Osteoblast (primary cell): ENCODE measurements at regions not wholly inside any gene's neighbourhood (a gene's known extent, or its start where the extent isn't known, plus 50 kb on each side); places are given as distances from the start of the nearest gene placed in this dataset.

ENCODE experiments used
- DNase-seq: peaks from one replicate; pipeline ENCODE4 v3.0.0; 2011; ENCODE audit warnings: low spot score, mixed read lengths; ENCODE audit not compliant: insufficient read length; ENCODE audit errors: missing footprints
- H2AFZ ChIP-seq: 2 replicates; pipeline ENCODE4 v1.6.0; 2011; ENCODE audit warnings: mild to moderate bottlenecking, low read length
- H3K27ac ChIP-seq: 2 replicates; pipeline ENCODE4 v1.5.1; 2011; ENCODE audit warnings: mild to moderate bottlenecking, low read depth, low read length, moderate library complexity
- H3K27me3 ChIP-seq: 2 replicates; pipeline ENCODE4 v1.6.0; 2012; ENCODE audit warnings: mild to moderate bottlenecking, control low read depth, inconsistent platforms, low read length, moderate library complexity; ENCODE audit not compliant: insufficient read depth
- H3K36me3 ChIP-seq: 2 replicates; pipeline ENCODE4 v1.5.1; 2011; ENCODE audit warnings: mild to moderate bottlenecking, low read length, control low read depth, moderate library complexity; ENCODE audit not compliant: insufficient read depth
- H3K4me1 ChIP-seq: 2 replicates; pipeline ENCODE4 v1.5.1; 2011; ENCODE audit warnings: mild to moderate bottlenecking, low read length, control low read depth, moderate library complexity; ENCODE audit not compliant: insufficient read depth
- H3K4me2 ChIP-seq: 2 replicates; pipeline ENCODE4 v1.6.0; 2011; ENCODE audit warnings: mild to moderate bottlenecking, low read length; ENCODE audit not compliant: insufficient read depth
- H3K4me3 ChIP-seq: fragments of 200-600 bp; sonication (generic); 3 replicates; pipeline ENCODE4 v1.5.1; 2012; ENCODE audit warnings: mild to moderate bottlenecking, low read length, inconsistent platforms; ENCODE audit not compliant: insufficient read depth
- H3K79me2 ChIP-seq: 2 replicates; pipeline ENCODE4 v1.6.0; 2012; ENCODE audit warnings: mild to moderate bottlenecking, low read length, control low read depth, inconsistent platforms; ENCODE audit not compliant: insufficient read depth
- H3K9me3 ChIP-seq: 2 replicates; pipeline ENCODE4 v1.5.1; 2011; ENCODE audit warnings: low read depth, low read length, control low read depth
- H4K20me1 ChIP-seq: 2 replicates; pipeline ENCODE4 v1.6.0; 2012; ENCODE audit warnings: mild to moderate bottlenecking, low read length, control low read depth; ENCODE audit not compliant: insufficient read depth
- TF ChIP-seq, protein P1 (sequence below): IDR thresholded peaks from 2 replicates; pipeline ENCODE4 v1.5.1; 2011; ENCODE audit warnings: mild to moderate bottlenecking, low read depth, low read length, moderate library complexity; ENCODE audit errors: extremely low read depth

DNA sequence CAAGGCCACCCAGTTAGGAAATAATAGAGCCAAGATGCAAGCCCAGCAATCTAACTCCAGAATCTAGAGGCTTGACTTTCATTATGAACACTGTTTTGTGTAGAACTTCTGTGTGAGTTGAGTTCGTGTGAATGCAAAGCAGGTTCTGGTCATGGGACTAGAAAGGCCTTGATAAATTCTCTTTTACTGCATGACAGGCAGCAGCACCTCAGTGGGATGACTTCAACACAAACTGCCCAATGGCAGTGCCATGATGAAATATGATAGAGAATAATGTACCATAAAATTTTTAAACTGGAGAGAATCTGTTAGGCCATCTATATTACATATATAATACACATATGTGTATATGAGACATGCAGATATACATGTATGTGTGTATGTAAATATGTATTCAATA, 214.5 kb downstream of the KLF5 start:
- no peak overlapping the region for H3K27ac ChIP-seq

DNA sequence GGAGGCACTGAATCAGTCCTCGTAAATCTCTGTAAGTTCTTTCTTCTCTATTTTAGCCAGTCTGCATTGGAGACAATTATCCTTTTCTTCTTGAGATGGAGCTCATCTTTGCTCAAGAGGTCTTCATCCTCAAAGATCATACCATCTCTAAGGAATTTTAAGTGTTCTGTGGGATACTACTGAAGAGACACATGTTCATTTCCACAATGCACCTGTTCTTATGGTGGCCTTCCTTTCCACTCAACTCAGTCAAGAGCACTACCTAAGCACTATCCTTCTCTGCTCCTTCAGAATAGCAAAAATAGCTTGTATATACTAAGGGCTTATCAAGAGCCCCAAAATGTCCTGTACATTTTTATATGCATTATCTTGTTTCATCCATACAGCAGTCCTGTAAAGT, 214.0 kb downstream of the KLF5 start:
- H3K36me3 ChIP-seq, result no peaks in the 10 kb centered on the region

More for the DNA sequence above, 214.5 kb downstream of the KLF5 start:
- no peak for DNase-seq
- H3K36me3 ChIP-seq, result no peaks in the 10 kb centered on the region
- H3K9me3 ChIP-seq, result no peaks in the 10 kb centered on the region
- H3K79me2 ChIP-seq, result no peaks in the 10 kb centered on the region
- H2AFZ ChIP-seq, result no peak overlapping the region
- no peak overlapping the region for H3K4me2 ChIP-seq
- H3K4me1 ChIP-seq, result no peaks in the 10 kb centered on the region
- H3K27me3 ChIP-seq, result no peaks in the 10 kb centered on the region
- H4K20me1 ChIP-seq, result no peaks in the 10 kb centered on the region
- TF ChIP-seq, protein P1, sequence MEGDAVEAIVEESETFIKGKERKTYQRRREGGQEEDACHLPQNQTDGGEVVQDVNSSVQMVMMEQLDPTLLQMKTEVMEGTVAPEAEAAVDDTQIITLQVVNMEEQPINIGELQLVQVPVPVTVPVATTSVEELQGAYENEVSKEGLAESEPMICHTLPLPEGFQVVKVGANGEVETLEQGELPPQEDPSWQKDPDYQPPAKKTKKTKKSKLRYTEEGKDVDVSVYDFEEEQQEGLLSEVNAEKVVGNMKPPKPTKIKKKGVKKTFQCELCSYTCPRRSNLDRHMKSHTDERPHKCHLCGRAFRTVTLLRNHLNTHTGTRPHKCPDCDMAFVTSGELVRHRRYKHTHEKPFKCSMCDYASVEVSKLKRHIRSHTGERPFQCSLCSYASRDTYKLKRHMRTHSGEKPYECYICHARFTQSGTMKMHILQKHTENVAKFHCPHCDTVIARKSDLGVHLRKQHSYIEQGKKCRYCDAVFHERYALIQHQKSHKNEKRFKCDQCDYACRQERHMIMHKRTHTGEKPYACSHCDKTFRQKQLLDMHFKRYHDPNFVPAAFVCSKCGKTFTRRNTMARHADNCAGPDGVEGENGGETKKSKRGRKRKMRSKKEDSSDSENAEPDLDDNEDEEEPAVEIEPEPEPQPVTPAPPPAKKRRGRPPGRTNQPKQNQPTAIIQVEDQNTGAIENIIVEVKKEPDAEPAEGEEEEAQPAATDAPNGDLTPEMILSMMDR, result no peak
- H3K4me3 ChIP-seq, result no peak overlapping the region

DNA sequence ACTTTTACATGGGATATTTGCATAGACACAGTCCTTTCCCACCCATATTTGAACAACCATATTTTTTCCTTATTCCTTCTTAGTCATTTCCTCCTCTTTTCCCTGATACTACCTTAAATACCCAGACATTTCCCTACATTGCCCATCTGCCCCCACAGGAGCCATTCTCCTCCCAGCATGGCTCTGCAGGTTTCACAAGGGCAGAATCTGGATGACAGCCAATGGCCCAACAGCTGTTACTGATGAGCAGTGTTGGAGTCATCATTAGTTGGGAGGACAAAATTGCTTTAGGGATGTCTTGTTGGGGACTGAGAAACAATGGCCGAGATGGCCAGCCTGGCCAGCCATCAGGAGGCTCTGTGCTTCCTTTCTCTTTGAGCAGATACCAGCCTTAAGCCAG, 209.5 kb downstream of the KLF5 start:
- Histone ChIP-seq H3K4me1 (no peaks in the 10 kb centered on the region), H3K9me3 (no peaks in the 10 kb centered on the region), H2AFZ (no peak overlapping the region), H4K20me1 (no peaks in the 10 kb centered on the region), H3K27me3 (no peaks in the 10 kb centered on the region), H3K79me2 (no peaks in the 10 kb centered on the region), H3K27ac (no peak overlapping the region), H3K4me2 (no peak overlapping the region), H3K36me3 (no peaks in the 10 kb centered on the region), H3K4me3 (no peak overlapping the region)
- TF ChIP-seq, protein P1, result no peak
- DNase-seq, result no peak

More for the DNA sequence above, 214.0 kb downstream of the KLF5 start:
- Histone ChIP-seq H3K79me2 (no peaks in the 10 kb centered on the region), H4K20me1 (no peaks in the 10 kb centered on the region), H2AFZ (no peak overlapping the region), H3K27me3 (no peaks in the 10 kb centered on the region), H3K27ac (no peak overlapping the region), H3K4me1 (no peaks in the 10 kb centered on the region), H3K4me3 (no peak overlapping the region), H3K9me3 (no peaks in the 10 kb centered on the region), H3K4me2 (no peak overlapping the region)
- DNase-seq, result no peak
- TF ChIP-seq, protein P1, result no peak

DNA sequence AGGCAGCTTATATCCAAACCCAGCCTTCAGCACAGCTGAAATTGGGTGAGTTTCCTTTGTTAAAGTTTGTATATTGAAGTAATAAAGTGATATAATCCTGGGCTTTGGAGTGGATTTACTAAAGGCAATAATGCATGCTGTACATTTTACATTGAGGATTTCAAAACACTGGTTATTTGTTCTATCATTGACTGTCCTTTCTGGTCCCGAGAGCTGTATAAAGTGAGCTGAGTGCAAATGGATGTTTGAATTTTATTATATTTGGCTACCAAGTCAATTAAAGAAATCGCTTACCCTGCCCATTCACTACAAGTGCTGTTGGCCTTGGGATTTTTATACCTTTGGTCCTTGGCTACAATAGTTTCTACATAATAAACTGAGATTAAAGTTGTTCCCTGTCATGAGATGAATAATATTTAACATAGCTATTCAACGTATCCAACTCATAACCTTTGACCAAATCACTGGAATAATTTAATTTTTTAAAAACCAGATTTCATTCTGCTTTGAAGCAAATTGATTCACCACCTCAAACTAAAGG, 207.9 kb downstream of the KLF5 start:
- H3K4me3 ChIP-seq, result no peak overlapping the region
- no peaks in the 10 kb centered on the region for H3K27me3 ChIP-seq
- no peaks in the 10 kb centered on the region for H3K36me3 ChIP-seq
- TF ChIP-seq, protein P1, result no peak
- H2AFZ ChIP-seq, result no peak overlapping the region
- no peak overlapping the region for H3K27ac ChIP-seq
- no peaks in the 10 kb centered on the region for H3K79me2 ChIP-seq
- no peaks in the 10 kb centered on the region for H3K4me1 ChIP-seq
- no peaks in the 10 kb centered on the region for H3K9me3 ChIP-seq
- H3K4me2 ChIP-seq, result no peak overlapping the region
- H4K20me1 ChIP-seq, result no peaks in the 10 kb centered on the region
- no peak for DNase-seq
